ENCODE measurements at regions not wholly inside any gene's neighbourhood (a gene's known extent, or its start where the extent isn't known, plus 50 kb on each side); places are given as distances from the start of the nearest gene placed in this dataset.

DNA sequence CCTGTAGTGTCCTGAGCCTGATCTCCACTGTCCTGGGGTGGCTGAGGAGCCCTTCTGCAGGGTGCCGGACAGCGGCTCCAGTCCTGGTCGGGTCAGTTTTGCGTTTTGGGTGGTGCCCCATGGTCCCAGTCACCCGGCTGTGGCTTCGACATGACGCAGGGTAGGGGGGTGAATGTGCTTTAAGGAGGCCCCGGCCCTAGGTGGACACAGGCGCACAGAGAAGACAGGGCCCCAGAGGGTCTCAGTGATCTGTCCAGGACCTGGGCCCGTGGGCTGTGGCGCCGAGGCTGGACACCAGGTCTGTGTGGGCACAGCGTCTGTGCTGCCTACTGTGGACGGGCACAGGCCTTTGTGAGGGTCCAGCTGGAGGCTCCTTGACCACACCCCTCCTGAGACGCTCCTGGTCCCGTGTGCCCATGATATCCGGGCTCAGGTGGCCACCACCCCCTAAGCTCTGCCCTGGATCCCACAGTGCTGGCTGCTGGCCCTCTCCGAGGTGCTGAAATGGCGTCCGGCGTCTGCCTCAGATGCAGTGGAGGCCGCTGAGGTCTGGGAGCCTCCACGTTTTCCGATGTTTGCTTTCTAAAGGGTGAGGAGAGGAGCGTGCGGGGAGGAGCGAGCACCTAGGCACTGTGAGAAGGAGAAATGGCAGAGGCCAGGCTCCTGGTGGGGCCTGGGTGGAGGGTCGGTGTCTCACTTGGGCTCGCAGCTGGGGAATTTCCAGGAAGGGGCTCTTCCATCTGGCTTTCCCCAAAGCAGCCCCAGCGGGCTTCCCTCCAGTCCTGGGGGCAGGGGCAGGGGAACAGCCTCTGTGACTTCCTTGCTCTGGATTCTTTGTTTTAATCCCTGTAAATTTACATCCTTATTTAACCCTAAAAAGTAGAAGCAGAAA is 56.1 kb upstream of the ACSF3 start:
- no peak overlapping the region for H3K4me3 ChIP-seq (ENCODE audit: low read length in 3 of 3)
- H3K9ac ChIP-seq (ENCODE audit: low read depth in 1 of 3, low read length in 3 of 3), result no peak overlapping the region
- H3K4me1 ChIP-seq (ENCODE audit: control insufficient read depth in 3 of 3, insufficient read depth in 3 of 3, low read length in 3 of 3), result no peaks in the 10 kb centered on the region
- H3K27me3 ChIP-seq (ENCODE audit: control insufficient read depth in 3 of 3, insufficient read depth in 3 of 3, low read length in 3 of 3), result peaks cover 73 to 80% (median 74%) of the 10 kb centered on the region in 3 donors
- H3K27ac ChIP-seq (ENCODE audit: low read depth, low read length), result no peak overlapping the region
- no peaks in the 10 kb centered on the region for H3K36me3 ChIP-seq (ENCODE audit: control insufficient read depth in 3 of 3, insufficient read depth in 3 of 3, low read length in 3 of 3)
- no peaks in the 10 kb centered on the region for H3K9me3 ChIP-seq (ENCODE audit: control insufficient read depth in 3 of 3, low read length in 3 of 3)

DNA sequence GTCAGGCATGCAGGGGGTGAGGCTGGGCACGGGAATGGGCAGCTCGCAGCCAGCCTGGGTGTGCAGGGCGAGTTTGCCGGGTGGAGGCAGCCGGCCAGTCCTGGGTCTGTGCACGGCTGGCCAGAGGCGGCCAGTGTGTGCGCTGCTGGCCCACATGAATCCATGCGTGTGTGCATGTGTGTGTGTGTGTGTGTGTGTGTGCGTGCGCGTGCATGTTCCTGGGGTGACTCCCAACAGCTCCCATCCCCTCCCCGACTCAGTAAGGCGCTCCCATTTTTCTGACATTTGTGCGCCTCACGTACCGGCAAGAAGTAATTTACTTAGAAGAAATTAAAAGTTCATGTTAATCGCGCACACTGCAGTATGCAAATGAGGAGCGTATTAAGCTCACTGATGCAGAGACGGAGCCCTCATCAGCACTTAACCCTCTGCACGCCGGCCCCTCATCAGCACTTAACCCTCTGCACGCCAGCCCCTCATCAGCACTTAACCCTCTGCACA is 55.4 kb upstream of the ACSF3 start:
- no peak overlapping the region for H3K4me3 ChIP-seq (ENCODE audit: low read length in 3 of 3)
- H3K4me1 ChIP-seq (ENCODE audit: control insufficient read depth in 3 of 3, insufficient read depth in 3 of 3, low read length in 3 of 3), result no peaks in the 10 kb centered on the region
- no peaks in the 10 kb centered on the region for H3K36me3 ChIP-seq (ENCODE audit: control insufficient read depth in 3 of 3, insufficient read depth in 3 of 3, low read length in 3 of 3)
- H3K9me3 ChIP-seq (ENCODE audit: control insufficient read depth in 3 of 3, low read length in 3 of 3), result no peaks in the 10 kb centered on the region
- H3K27me3 ChIP-seq (ENCODE audit: control insufficient read depth in 3 of 3, insufficient read depth in 3 of 3, low read length in 3 of 3), result peaks cover 73 to 84% (median 77%) of the 10 kb centered on the region in 3 donors
- no peak overlapping the region for H3K27ac ChIP-seq (ENCODE audit: low read depth, low read length)
- no peak overlapping the region for H3K9ac ChIP-seq (ENCODE audit: low read depth in 1 of 3, low read length in 3 of 3)

DNA sequence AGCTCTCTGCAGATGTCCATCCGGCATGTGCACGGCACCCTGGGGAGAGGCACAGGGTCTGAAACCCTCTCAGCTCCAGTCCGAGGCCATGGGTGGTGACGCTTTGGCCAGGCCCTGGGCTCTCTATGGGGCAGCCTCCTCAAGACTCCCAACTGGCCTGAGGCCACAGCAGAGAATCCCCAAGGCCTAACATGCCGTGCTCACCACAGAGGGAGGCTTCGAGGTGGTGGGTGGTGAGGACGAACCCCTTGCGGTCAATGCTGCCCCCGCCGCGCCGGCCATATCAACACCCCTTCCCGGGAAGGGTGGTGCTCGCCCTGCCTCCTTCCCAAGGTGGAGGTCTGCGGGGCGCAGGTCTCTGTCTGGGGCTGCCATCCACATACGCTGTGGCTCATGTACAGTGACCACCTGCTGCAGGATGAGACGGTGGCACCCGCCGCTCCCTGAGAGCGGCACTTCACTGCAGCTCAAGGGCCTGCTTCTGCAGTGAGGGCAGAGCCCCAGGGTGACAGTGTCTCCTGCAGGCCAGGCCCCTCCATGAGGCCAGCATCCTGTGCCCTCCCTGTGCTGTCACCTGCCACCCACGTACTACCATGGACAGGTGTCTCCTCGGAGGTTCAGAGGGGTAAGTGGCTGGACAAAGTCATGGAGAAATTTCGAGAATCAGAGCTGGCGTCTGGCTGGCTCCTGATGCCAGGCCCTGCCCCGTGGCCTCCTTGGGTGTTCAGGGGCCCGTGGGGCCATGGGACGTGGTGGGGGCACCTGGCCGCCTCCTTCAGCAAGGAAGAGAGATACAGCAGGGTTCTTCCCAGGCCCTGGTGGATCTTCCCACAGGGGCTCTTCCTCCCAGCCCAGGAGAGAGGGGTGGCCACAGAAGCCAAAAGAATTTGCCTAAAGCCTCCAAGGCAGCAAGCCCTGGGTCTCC is 54.6 kb upstream of the ACSF3 start:
- Histone ChIP-seq H3K27me3 (ENCODE audit: control insufficient read depth in 3 of 3, insufficient read depth in 3 of 3, low read length in 3 of 3) (peaks cover 73 to 82% (median 77%) of the 10 kb centered on the region in 3 donors), H3K9ac (ENCODE audit: low read depth in 1 of 3, low read length in 3 of 3) (no peak overlapping the region), H3K36me3 (ENCODE audit: control insufficient read depth in 3 of 3, insufficient read depth in 3 of 3, low read length in 3 of 3) (no peaks in the 10 kb centered on the region), H3K4me1 (ENCODE audit: control insufficient read depth in 3 of 3, insufficient read depth in 3 of 3, low read length in 3 of 3) (no peaks in the 10 kb centered on the region), H3K9me3 (ENCODE audit: control insufficient read depth in 3 of 3, low read length in 3 of 3) (no peaks in the 10 kb centered on the region), H3K27ac (ENCODE audit: low read depth, low read length) (no peak overlapping the region), H3K4me3 (ENCODE audit: low read length in 3 of 3) (no peak overlapping the region)

DNA sequence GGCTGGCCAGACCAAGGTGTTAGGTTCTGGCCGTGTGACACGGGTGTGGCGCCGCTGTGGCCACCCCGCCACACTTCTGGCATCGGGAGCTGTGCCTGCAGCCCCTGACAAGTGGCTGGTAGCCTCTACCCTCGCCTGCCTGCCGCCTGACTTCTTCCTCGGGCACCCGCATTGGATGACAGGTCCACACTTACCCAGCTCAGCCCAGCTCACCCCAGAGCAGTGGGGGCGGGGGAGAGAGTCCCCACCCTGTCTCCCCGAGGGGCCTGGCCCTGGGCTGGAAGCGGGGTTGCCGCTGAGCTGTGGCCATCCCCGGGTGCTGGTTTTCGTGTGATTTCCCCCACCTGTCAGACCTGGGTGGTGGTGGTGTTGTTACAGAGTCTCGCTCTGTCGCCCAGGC is 53.9 kb upstream of the ACSF3 start:
- no peak overlapping the region for H3K9ac ChIP-seq (ENCODE audit: low read depth in 1 of 3, low read length in 3 of 3)
- no peaks in the 10 kb centered on the region for H3K4me1 ChIP-seq (ENCODE audit: control insufficient read depth in 3 of 3, insufficient read depth in 3 of 3, low read length in 3 of 3)
- no peak overlapping the region for H3K4me3 ChIP-seq (ENCODE audit: low read length in 3 of 3)
- no peaks in the 10 kb centered on the region for H3K36me3 ChIP-seq (ENCODE audit: control insufficient read depth in 3 of 3, insufficient read depth in 3 of 3, low read length in 3 of 3)
- H3K27ac ChIP-seq (ENCODE audit: low read depth, low read length), result no peak overlapping the region
- peaks cover 74 to 82% (median 81%) of the 10 kb centered on the region in 3 donors for H3K27me3 ChIP-seq (ENCODE audit: control insufficient read depth in 3 of 3, insufficient read depth in 3 of 3, low read length in 3 of 3)
- no peaks in the 10 kb centered on the region for H3K9me3 ChIP-seq (ENCODE audit: control insufficient read depth in 3 of 3, low read length in 3 of 3)

GRCh38 chr16:89040391-89040790 is 53.3 kb upstream of the ACSF3 start:
- Histone ChIP-seq H3K4me1 (ENCODE audit: control insufficient read depth in 3 of 3, insufficient read depth in 3 of 3, low read length in 3 of 3) (no peaks in the 10 kb centered on the region), H3K9me3 (ENCODE audit: control insufficient read depth in 3 of 3, low read length in 3 of 3) (no peaks in the 10 kb centered on the region), H3K27me3 (ENCODE audit: control insufficient read depth in 3 of 3, insufficient read depth in 3 of 3, low read length in 3 of 3) (peaks cover 79 to 87% (median 86%) of the 10 kb centered on the region in 3 donors), H3K4me3 (ENCODE audit: low read length in 3 of 3) (no peak overlapping the region), H3K9ac (ENCODE audit: low read depth in 1 of 3, low read length in 3 of 3) (no peak overlapping the region), H3K27ac (ENCODE audit: low read depth, low read length) (no peak overlapping the region), H3K36me3 (ENCODE audit: control insufficient read depth in 3 of 3, insufficient read depth in 3 of 3, low read length in 3 of 3) (no peaks in the 10 kb centered on the region)

DNA sequence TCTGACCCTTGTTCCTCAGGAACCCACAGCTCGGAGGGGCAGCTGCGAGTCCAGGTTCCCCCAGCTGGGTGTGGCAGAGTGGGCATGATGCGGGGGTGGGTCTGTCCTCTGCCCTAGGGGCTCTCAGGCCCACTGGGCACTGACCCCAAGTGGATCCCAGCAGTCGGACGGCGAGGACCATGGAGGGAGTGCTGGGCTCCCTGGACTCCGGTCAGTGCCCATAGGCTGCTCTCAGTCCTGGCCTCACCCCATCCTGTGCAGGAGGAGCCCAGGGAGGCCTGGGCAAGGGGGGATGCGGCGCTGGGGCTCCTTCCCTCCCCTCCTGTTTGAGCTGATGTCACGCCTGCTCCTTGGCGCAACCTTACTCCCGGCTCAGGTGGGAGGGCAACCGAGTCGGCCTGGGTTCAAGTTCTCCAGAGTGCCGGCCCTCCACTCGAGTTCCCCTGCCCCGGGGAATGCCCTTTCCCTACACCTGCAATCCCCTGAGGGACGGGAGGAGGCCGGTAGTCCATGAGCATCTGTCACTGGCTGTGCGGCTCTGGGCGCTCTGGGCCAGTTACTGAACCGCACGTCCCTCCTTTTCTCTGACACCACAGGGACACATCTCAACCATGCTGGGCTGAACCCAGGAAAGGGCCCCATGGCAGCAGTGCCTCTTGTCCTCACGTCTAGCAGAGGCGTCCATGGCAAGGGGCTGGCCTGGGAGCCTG is 52.6 kb upstream of the ACSF3 start:
- Histone ChIP-seq H3K36me3 (ENCODE audit: control insufficient read depth in 3 of 3, insufficient read depth in 3 of 3, low read length in 3 of 3) (no peaks in the 10 kb centered on the region), H3K4me3 (ENCODE audit: low read length in 3 of 3) (no peak overlapping the region), H3K27me3 (ENCODE audit: control insufficient read depth in 3 of 3, insufficient read depth in 3 of 3, low read length in 3 of 3) (peaks cover 79 to 88% (median 83%) of the 10 kb centered on the region in 3 donors), H3K9me3 (ENCODE audit: control insufficient read depth in 3 of 3, low read length in 3 of 3) (peaks cover 0 to 2% (median 0%) of the 10 kb centered on the region in 3 donors), H3K4me1 (ENCODE audit: control insufficient read depth in 3 of 3, insufficient read depth in 3 of 3, low read length in 3 of 3) (no peaks in the 10 kb centered on the region), H3K9ac (ENCODE audit: low read depth in 1 of 3, low read length in 3 of 3) (no peak overlapping the region), H3K27ac (ENCODE audit: low read depth, low read length) (no peak overlapping the region)

GRCh38 chr16:89041571-89042481 is 51.8 kb upstream of the ACSF3 start:
- peaks cover 79 to 88% (median 81%) of the 10 kb centered on the region in 3 donors for H3K27me3 ChIP-seq (ENCODE audit: control insufficient read depth in 3 of 3, insufficient read depth in 3 of 3, low read length in 3 of 3)
- no peaks in the 10 kb centered on the region for H3K4me1 ChIP-seq (ENCODE audit: control insufficient read depth in 3 of 3, insufficient read depth in 3 of 3, low read length in 3 of 3)
- no peaks in the 10 kb centered on the region for H3K36me3 ChIP-seq (ENCODE audit: control insufficient read depth in 3 of 3, insufficient read depth in 3 of 3, low read length in 3 of 3)

GRCh38 chr16:89042711-89043551 is 50.7 kb upstream of the ACSF3 start:
- H3K4me1 ChIP-seq (ENCODE audit: control insufficient read depth in 3 of 3, insufficient read depth in 3 of 3, low read length in 3 of 3), result no peaks in the 10 kb centered on the region
- H3K36me3 ChIP-seq (ENCODE audit: control insufficient read depth in 3 of 3, insufficient read depth in 3 of 3, low read length in 3 of 3), result no peaks in the 10 kb centered on the region
- H3K27ac ChIP-seq (ENCODE audit: low read depth, low read length), result no peak overlapping the region
- peaks cover 0 to 2% (median 0%) of the 10 kb centered on the region in 3 donors for H3K9me3 ChIP-seq (ENCODE audit: control insufficient read depth in 3 of 3, low read length in 3 of 3)
- peaks cover 78 to 87% (median 81%) of the 10 kb centered on the region in 3 donors for H3K27me3 ChIP-seq (ENCODE audit: control insufficient read depth in 3 of 3, insufficient read depth in 3 of 3, low read length in 3 of 3)
- H3K9ac ChIP-seq (ENCODE audit: low read depth in 1 of 3, low read length in 3 of 3), result no peak overlapping the region
- no peak overlapping the region for H3K4me3 ChIP-seq (ENCODE audit: low read length in 3 of 3)

More at GRCh38 chr16:89041571-89042481, 51.8 kb upstream of the ACSF3 start:
- H3K4me3 ChIP-seq (ENCODE audit: low read length in 3 of 3), result no peak overlapping the region
- H3K9ac ChIP-seq (ENCODE audit: low read depth in 1 of 3, low read length in 3 of 3), result no peak overlapping the region
- H3K27ac ChIP-seq (ENCODE audit: low read depth, low read length), result no peak overlapping the region
- peaks cover 0 to 2% (median 0%) of the 10 kb centered on the region in 3 donors for H3K9me3 ChIP-seq (ENCODE audit: control insufficient read depth in 3 of 3, low read length in 3 of 3)

All from skeletal muscle tissue (tissue), 3 donors.